ENCODE measurements at regions not wholly inside any gene's neighbourhood (a gene's known extent, or its start where the extent isn't known, plus 50 kb on each side); places are given as distances from the start of the nearest gene placed in this dataset.

GRCh38 chr17:72365857-72366414 is 245.1 kb downstream of the SOX9 start:
- no peak overlapping the region for H3K9ac ChIP-seq (ENCODE audit: extremely low read depth, low read length, poor library complexity, severe bottlenecking)
- no peak overlapping the region for H3K27ac Mint-ChIP-seq
- H3K27ac ChIP-seq (ENCODE audit: low read depth, low read length) = no peak overlapping the region
- peaks cover 9% of the 10 kb centered on the region for H3K4me1 Mint-ChIP-seq
- WGBS, 2 experiments (ENCODE audit: insufficient coverage in 1 of 2, insufficient read length in 1 of 2) = 88 to 98% methylated on average over 4 to 6 of the region's 6 CpGs
- no peaks in the 10 kb centered on the region for H3K9me3 Mint-ChIP-seq
- no peak overlapping the region for H3K4me3 Mint-ChIP-seq
- TF ChIP-seq CTCF (conservative IDR thresholded peaks at IDR 0.05) = no peak
- no peak overlapping the region for H3K4me3 ChIP-seq (ENCODE audit: low read length)
- no peaks in the 10 kb centered on the region for H3K4me1 ChIP-seq (ENCODE audit: control insufficient read depth, insufficient read depth, low read length)
- H3K27me3 ChIP-seq (ENCODE audit: control insufficient read depth, insufficient read depth, low read length, poor library complexity, severe bottlenecking) = peaks cover 27% of the 10 kb centered on the region
- DNase-seq = no peak
- H3K9me3 ChIP-seq (ENCODE audit: control insufficient read depth, low read length) = no peaks in the 10 kb centered on the region
- no peaks in the 10 kb centered on the region for H3K36me3 ChIP-seq (ENCODE audit: control insufficient read depth, insufficient read depth, low read length)
- H3K36me3 Mint-ChIP-seq (ENCODE audit: low read depth) = no peaks in the 10 kb centered on the region
- peaks cover 38% of the 10 kb centered on the region for H3K27me3 Mint-ChIP-seq (ENCODE audit: insufficient read depth)

GRCh38 chr17:72366626-72367025 is 245.8 kb downstream of the SOX9 start:
- DNase-seq = no peak
- Histone ChIP-seq H3K36me3 (ENCODE audit: control insufficient read depth, insufficient read depth, low read length) (no peaks in the 10 kb centered on the region), H3K4me3 (ENCODE audit: low read length) (no peak overlapping the region), H3K9me3 (ENCODE audit: control insufficient read depth, low read length) (no peaks in the 10 kb centered on the region), H3K27me3 (ENCODE audit: control insufficient read depth, insufficient read depth, low read length, poor library complexity, severe bottlenecking) (peaks cover 30% of the 10 kb centered on the region), H3K27ac (ENCODE audit: low read depth, low read length) (no peak overlapping the region), H3K4me1 (ENCODE audit: control insufficient read depth, insufficient read depth, low read length) (no peaks in the 10 kb centered on the region), H3K9ac (ENCODE audit: extremely low read depth, low read length, poor library complexity, severe bottlenecking) (no peak overlapping the region)
- no peak overlapping the region for H3K27ac Mint-ChIP-seq
- H3K27me3 Mint-ChIP-seq (ENCODE audit: insufficient read depth) = peaks cover 36% of the 10 kb centered on the region
- no peaks in the 10 kb centered on the region for H3K36me3 Mint-ChIP-seq (ENCODE audit: low read depth)
- H3K4me3 Mint-ChIP-seq = no peak overlapping the region
- 88 to 91% methylated on average over 1 to 2 of the region's 2 CpGs for WGBS, 2 experiments (ENCODE audit: insufficient coverage in 1 of 2, insufficient read length in 1 of 2)
- H3K9me3 Mint-ChIP-seq = no peaks in the 10 kb centered on the region
- no peak for TF ChIP-seq CTCF (conservative IDR thresholded peaks at IDR 0.05)
- H3K4me1 Mint-ChIP-seq = peaks cover 9% of the 10 kb centered on the region

- Mint-ChIP-seq H3K9me3 (no peaks in the 10 kb centered on the region), H3K27ac (no peak overlapping the region), H3K4me3 (no peak overlapping the region), H3K36me3 (ENCODE audit: low read depth) (no peaks in the 10 kb centered on the region), H3K27me3 (ENCODE audit: insufficient read depth) (peaks cover 35% of the 10 kb centered on the region), H3K4me1 (peaks cover 9% of the 10 kb centered on the region)
- no peaks in the 10 kb centered on the region for H3K9me3 ChIP-seq (ENCODE audit: control insufficient read depth, low read length)
- no peak for TF ChIP-seq CTCF (conservative IDR thresholded peaks at IDR 0.05)
- no peak overlapping the region for H3K4me3 ChIP-seq (ENCODE audit: low read length)
- peaks cover 17% of the 10 kb centered on the region for H3K27me3 ChIP-seq (ENCODE audit: control insufficient read depth, insufficient read depth, low read length, poor library complexity, severe bottlenecking)
- H3K9ac ChIP-seq (ENCODE audit: extremely low read depth, low read length, poor library complexity, severe bottlenecking) = no peak overlapping the region
- H3K36me3 ChIP-seq (ENCODE audit: control insufficient read depth, insufficient read depth, low read length) = no peaks in the 10 kb centered on the region
- no peaks in the 10 kb centered on the region for H3K4me1 ChIP-seq (ENCODE audit: control insufficient read depth, insufficient read depth, low read length)
- 60 to 90% methylated on average over 1 to 3 of the region's 4 CpGs for WGBS, 2 experiments (ENCODE audit: insufficient coverage in 1 of 2, insufficient read length in 1 of 2)
- no peak for DNase-seq
- H3K27ac ChIP-seq (ENCODE audit: low read depth, low read length) = no peak overlapping the region
These were observed 247.4 kb downstream of the SOX9 start for GRCh38 chr17:72368191-72368590.

All from endodermal cell (in vitro differentiated cells).